GM21529 (cell line): ENCODE measurements at regions not wholly inside any gene's neighbourhood (a gene's known extent, or its start where the extent isn't known, plus 50 kb on each side); places are given as distances from the start of the nearest gene placed in this dataset.
"Not testable (repeated sequence)": the region's sequence is repeated elsewhere in the genome, so short reads cannot be mapped to it uniquely, and the experiment has no call there.

ENCODE experiments used
- ATAC-seq: cut with Tn5 transposase; IDR thresholded peaks from one replicate; pipeline ENCODE4 v1.9.1; 2021; ENCODE audit not compliant: unreplicated experiment

DNA sequence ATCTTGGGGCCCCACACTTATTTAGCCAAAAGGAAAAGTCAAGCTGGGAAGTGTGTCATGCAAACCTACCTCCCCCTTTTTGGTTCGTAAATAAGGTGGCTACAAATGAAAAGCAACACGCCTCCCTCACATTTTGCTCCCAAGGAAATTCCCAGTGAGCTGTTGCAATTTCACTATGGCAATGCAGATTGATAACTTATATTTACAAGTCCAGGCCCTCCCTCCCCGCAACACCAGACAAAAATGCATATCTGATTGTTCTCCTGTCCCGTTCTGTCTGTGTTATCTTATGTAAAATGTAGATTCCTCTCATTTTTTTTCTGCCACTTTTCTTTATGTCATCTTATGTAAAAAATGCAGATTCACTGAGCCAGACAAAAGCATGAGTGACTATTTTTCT is 1305.3 kb downstream of the SLITRK5 start:
- no peak for ATAC-seq

DNA sequence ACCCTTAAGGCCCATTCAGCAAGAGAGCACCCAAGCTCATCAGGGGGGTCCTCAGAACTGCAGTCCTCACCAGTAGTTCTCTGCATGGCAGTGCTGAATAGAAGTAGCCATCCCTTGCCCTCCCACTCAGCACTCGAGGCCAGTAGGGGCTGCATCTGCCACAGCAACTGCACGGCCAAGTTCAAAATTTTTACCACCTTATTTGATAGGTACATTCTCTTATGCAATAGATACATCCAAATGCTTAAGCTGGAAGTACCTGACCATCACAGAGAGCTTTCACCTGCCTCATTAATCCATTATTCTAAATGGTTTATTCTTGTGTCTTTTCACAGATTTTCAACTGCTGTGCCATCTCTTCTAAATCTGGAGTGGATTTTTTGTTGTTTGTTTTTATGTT is 1307.4 kb downstream of the SLITRK5 start:
- no peak for ATAC-seq

- ATAC-seq: no peak
Observed at GRCh38 chr13:88979465-88980175, 1308.4 kb downstream of the SLITRK5 start.

- ATAC-seq: no peak
Observed at GRCh38 chr13:89003656-89004055, 1332.5 kb downstream of the SLITRK5 start.

- no peak for ATAC-seq
Observed at GRCh38 chr13:89011615-89012014, 1340.4 kb downstream of the SLITRK5 start.

- no peak for ATAC-seq
Observed at GRCh38 chr13:89027694-89028306, 1356.6 kb downstream of the SLITRK5 start.

GRCh38 chr13:89029062-89029461 is 1357.9 kb downstream of the SLITRK5 start:
- ATAC-seq: no peak

DNA sequence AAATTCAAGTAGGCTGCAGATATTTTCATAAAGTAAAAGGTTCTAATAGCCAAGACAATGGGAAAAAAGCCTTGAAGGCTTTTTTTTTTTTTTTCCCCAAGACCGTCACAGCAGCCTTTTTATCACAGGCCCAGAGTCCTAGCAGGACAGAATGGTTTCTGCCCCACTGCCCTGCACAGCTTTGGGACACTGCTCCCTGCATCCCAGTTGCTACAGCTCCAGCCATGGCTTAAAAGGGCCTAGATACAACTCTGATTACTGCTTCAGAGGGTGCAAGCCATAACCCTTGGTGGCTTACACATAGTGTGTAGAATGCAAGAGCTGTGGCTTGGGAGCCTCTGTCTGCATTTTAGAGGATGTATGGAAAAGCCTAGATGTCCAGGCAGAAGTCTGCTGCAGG is 1362.8 kb downstream of the SLITRK5 start:
- no peak for ATAC-seq

GRCh38 chr13:89052699-89053098 is 1381.5 kb downstream of the SLITRK5 start:
- no peak for ATAC-seq

DNA sequence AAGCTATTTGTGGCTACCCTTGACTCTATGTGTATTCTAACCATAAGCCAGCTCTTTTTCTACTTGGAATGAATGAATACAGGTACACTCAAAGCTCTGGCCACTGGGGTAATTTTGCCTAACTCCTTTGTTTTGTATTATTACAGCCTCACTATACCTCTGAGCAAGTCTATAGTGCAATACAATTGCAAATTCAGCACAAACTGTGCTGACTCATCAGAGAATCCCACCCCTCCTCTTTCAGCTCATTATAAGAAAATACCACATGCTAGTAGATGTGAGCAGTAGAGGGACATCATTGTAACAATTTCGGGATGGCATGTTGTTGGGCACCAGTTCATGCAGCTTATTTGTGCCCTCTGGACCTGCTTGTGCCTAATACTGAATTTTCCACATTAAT is 1382.2 kb downstream of the SLITRK5 start:
- ATAC-seq: no peak

DNA sequence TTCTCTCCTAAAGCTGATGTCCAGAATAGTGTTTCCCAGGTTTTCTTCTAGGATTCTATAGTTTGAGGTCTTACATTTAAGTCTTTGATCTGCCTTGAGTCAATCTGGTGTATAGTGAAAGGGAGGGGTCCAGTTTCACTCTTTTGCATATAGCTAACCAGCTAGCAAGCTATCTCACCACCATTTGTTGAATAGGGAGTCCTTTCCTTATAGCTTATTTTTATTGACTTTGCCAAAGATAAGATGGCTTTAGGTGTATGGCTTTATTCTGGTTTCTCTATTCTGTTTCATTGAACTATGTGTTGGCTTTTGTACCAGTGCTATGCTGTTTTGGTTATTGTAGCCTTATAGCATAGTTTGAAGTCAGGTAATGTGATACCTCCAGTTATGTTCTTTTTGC is 1386.1 kb downstream of the SLITRK5 start:
- no peak for ATAC-seq

DNA sequence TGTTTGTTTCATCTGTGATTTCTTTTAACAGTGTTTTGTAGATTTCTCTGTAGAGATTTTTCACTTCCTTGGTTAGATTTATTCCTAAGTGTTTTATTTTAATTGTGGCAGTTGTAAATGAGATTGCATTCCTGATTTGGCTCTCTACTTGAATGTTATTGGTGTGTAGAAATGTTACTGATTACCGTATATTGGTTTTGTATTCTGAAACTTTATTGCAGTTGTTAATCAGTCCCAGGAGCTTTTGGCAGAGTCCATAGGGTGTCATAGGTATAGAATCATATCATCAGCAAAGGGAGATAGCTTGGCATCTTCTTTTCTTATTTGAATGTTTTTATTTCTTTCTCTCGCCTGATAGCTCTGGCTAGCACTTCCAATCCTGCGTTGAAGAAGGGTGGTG is 1386.7 kb downstream of the SLITRK5 start:
- ATAC-seq: no peak

GRCh38 chr13:89061821-89062220 is 1390.7 kb downstream of the SLITRK5 start:
- no peak for ATAC-seq

DNA sequence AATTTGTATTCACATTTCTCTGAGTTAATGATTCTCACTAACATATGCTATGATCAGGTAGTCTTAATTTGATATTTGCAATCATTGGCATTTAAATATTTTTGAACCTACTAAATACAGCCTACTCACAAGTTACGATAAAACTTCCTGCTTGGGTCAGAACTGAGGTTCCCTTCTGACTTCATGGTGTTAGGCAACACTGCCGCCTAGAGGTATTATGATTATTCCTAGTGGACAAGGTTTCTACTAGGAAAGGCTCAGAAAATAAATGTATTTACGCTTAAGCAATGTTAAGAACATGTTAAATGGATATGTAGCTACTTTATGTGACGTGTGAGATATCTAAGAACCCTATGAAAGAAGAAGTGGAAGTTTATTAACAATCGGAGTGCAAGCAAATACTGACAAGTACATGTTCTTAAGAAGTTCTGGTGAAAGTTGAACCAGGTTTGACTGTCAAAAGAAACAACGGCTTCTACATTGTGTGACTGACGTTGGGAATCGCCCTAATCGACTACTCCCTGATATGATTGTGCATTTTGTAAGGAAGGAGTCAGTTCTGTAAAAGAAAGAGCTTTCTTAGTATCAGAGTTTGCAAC is 1395.8 kb downstream of the SLITRK5 start:
- ATAC-seq: no peak

DNA sequence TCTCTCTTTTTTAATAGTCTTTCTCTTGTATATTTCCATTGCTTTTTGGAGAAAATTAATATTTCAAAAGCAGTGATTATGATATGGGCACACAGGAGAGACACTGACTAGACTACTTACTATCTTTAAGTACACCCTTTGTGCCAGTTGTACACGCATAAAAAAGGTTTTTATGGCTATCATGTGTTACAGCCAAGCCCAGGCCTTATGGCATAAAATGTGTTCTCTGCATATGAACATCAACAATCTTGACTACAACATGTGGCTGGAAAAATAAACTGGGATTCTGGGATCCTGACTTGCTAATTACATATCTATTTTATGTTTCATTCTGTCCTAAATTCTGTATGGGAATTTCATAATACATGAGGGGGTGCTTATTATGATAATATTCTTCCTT is 1401.8 kb downstream of the SLITRK5 start:
- no peak for ATAC-seq

DNA sequence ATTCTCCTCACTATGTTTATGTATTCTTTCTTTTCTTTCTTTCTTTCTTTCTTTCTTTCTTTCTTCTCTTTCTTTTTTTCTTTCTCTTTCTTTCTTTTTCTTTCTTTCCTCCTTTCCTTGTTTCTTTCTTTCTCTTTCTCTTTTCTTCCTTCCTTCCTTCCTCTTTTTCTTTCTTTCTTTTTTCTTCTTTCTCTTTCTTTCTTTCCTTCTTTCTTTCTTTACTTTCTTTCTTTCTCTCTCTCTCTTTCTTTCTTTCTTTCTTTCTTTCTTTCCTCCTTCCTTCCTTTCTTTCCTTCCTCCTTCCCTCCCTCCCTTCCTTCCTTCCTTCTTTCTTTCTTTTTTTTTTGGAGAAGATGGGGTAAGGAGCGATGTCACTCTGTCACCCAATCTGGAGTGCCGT is 1405.5 kb downstream of the SLITRK5 start:
- ATAC-seq: no peak

DNA sequence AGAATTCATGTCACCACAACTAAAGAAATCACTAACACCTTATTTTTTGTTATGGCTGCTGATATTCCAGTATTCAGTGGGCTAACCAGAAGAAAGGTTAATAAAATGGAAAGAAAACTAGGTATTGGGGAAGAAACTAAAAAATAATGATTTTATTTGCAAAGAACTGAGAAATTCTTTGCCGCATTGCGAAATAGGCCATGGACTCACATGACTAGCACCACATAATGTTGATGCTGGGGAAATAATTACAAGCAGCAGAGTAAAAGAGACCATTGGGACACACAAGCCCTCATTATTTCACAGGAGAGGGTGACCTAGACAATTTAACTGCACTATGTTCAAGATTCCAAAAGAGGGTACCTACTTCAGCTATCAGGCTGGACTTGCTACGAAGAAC is 1411.5 kb downstream of the SLITRK5 start:
- ATAC-seq: no peak

- ATAC-seq: not testable (repeated sequence)
Observed at GRCh38 chr13:89088107-89088506, 1416.9 kb downstream of the SLITRK5 start.

DNA sequence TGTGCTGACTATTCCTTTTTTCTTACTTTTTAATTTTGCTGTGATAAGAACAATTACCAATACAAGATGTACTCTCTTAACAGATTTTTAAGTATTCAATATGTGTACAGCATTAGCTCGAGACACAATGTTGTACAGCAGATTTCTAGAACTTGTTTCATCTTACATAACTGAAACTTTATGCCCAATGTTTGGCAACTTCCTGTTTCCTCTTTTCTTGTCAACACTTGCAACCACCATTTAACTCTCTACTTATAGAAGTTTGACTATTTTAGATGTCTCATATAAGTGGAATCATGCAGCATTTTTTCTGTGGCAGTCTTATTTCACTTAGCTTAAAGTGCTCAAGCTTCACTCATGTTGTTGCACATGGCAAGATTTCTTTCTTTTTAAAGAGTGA is 1426.8 kb downstream of the SLITRK5 start:
- ATAC-seq: no peak

- ATAC-seq: no peak
Observed at GRCh38 chr13:89113744-89114143, 1442.6 kb downstream of the SLITRK5 start.

- no peak for ATAC-seq
Observed at GRCh38 chr13:89115307-89115706, 1444.1 kb downstream of the SLITRK5 start.

- no peak for ATAC-seq
Observed at GRCh38 chr13:89136678-89137077, 1465.5 kb downstream of the SLITRK5 start.

DNA sequence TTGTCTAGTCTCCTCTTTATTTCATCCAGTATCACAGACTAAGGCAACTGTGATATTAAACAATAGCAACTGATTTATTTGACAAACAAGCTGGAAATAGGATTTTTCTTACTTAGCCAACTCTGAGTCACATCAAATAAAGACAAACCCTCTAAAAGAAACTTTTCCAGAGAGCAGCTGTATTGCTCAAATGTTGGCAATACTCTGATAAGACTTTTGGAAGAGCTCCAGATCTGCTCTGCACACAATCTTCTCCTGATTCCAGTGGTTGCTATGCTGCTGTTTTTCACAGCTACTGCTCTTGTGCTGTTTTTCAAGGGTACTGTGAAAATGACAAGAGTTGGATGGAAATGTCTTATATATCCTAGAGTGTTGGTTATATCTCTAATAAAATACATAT is 1479.2 kb downstream of the SLITRK5 start:
- ATAC-seq: no peak
